GM13977 (cell line): ENCODE measurements at regions not wholly inside any gene's neighbourhood (a gene's known extent, or its start where the extent isn't known, plus 50 kb on each side); places are given as distances from the start of the nearest gene placed in this dataset.

ENCODE experiments used
- DNase-seq: peaks from one replicate; pipeline ENCODE4 v3.0.0; 2012; ENCODE audit warnings: low spot score
- CTCF ChIP-seq: IDR thresholded peaks from 2 replicates; pipeline ENCODE4 v1.5.1; 2012; ENCODE audit warnings: mild to moderate bottlenecking, control low read depth; ENCODE audit not compliant: insufficient read depth; ENCODE audit errors: extremely low read depth, missing control alignments
- in situ Hi-C: fragments of 300-500 bp; cut with MboI; formaldehyde crosslinking; loops from one replicate; pipeline ENCODE4 v1.12.0; 2022; ENCODE audit warnings: low sequenced_read_pairs, low pct_unique_long_range_greater_than_20kb, mixed read lengths, inconsistent platforms; ENCODE audit not compliant: unreplicated experiment

GRCh38 chr15:47876986-47877385 lies 159.7 kb downstream of the SEMA6D start:
- no peak for TF ChIP-seq CTCF
- no peak for DNase-seq
- in situ Hi-C loops = no loop called here

- no peak for TF ChIP-seq CTCF
- in situ Hi-C loops = no loop called here
- no peak for DNase-seq
These were observed 160.5 kb downstream of the SEMA6D start for GRCh38 chr15:47877836-47878235.

- no peak for TF ChIP-seq CTCF
- no peak for DNase-seq
- in situ Hi-C loops = no loop called here
These were observed 168.6 kb downstream of the SEMA6D start for GRCh38 chr15:47885920-47886319.

- TF ChIP-seq CTCF = no peak
- DNase-seq = no peak
- in situ Hi-C loops = no loop called here
These were observed 170.0 kb downstream of the SEMA6D start for GRCh38 chr15:47887241-47887800.

- no peak for DNase-seq
- no peak for TF ChIP-seq CTCF
- in situ Hi-C loops = no loop called here
These were observed 171.2 kb downstream of the SEMA6D start for GRCh38 chr15:47888385-47889100.

GRCh38 chr15:47890397-47891150 lies 173.3 kb downstream of the SEMA6D start:
- in situ Hi-C loops = no loop called here
- DNase-seq = no peak
- TF ChIP-seq CTCF = no peak
